ENCODE measurements at regions not wholly inside any gene's neighbourhood (a gene's known extent, or its start where the extent isn't known, plus 50 kb on each side); places are given as distances from the start of the nearest gene placed in this dataset.

DNA sequence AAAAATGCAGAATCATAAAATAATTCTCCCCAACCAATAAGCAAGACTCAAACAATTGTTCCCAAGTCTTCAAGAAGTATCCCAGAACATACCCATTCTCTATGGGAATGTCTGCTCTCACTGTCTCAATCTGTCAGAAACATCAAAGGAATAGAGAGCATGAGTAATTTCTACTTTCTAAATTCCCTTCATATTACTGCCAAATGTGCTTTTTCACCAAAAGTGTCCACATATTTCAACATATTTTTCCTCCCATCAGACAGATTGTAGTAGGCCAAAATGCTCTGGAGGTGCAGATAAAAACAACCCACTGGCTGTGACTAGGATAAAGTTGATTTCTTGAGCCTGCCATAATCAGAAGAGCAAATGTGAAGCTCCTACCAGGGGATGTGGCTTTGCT lies 692.0 kb upstream of the FAM241A start:
- Mint-ChIP-seq H3K27me3 (ENCODE audit: unreplicated experiment) (no peaks in the 10 kb centered on the region), H3K36me3 (ENCODE audit: low read depth, unreplicated experiment) (no peaks in the 10 kb centered on the region), H3K4me1 (ENCODE audit: unreplicated experiment) (no peaks in the 10 kb centered on the region), H3K4me3 (ENCODE audit: unreplicated experiment) (no peak overlapping the region), H3K27ac (ENCODE audit: unreplicated experiment) (no peak overlapping the region), H3K9me3 (ENCODE audit: unreplicated experiment) (no peaks in the 10 kb centered on the region)
- no peak for DNase-seq (ENCODE audit: low spot score)
- TF ChIP-seq CTCF (IDR thresholded peaks at IDR 0.05; ENCODE audit: unreplicated experiment), result no peak

GRCh38 chr4:111454961-111455360 lies 690.3 kb upstream of the FAM241A start:
- H3K9me3 Mint-ChIP-seq (ENCODE audit: unreplicated experiment), result no peaks in the 10 kb centered on the region
- H3K36me3 Mint-ChIP-seq (ENCODE audit: low read depth, unreplicated experiment), result no peaks in the 10 kb centered on the region
- H3K27me3 Mint-ChIP-seq (ENCODE audit: unreplicated experiment), result no peaks in the 10 kb centered on the region
- no peaks in the 10 kb centered on the region for H3K4me1 Mint-ChIP-seq (ENCODE audit: unreplicated experiment)
- DNase-seq (ENCODE audit: low spot score), result no peak
- no peak overlapping the region for H3K27ac Mint-ChIP-seq (ENCODE audit: unreplicated experiment)
- no peak for TF ChIP-seq CTCF (IDR thresholded peaks at IDR 0.05; ENCODE audit: unreplicated experiment)
- no peak overlapping the region for H3K4me3 Mint-ChIP-seq (ENCODE audit: unreplicated experiment)

DNA sequence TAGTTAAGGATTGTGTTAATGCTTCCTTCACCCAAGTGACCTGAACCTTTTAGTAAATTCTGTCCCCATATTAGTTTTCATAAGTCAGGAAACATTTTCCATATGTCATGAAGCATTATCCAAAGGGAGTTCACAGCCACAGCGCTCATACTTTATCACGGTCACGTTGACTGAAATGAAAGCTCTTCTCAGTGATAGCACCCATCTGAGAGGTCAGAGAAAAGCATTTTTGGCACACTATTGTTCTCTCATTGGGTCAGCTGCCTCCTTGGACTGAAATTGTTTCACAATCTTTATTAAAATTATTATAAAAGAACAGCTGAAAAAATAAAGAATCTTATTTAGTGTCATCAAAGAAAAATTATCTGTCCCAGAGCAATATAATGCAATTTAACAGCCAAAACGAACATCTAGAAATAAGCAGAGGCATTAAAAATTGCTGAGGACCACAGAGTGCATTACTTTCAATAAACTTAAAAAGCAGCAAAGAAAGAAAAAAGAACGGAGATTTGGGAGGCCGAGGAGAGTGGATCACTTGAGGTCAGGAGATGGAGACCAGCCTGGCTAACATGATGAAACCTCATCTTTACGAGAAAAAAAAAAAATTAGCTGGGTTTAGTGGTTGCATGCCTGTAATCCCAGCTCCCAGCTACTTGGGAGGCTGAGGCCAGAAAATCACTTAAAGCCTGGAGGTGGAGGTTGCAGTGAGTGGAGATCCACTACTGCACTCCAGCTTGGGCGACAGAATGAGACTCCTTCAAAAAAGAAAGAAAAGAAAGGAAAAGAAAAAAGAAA lies 680.8 kb upstream of the FAM241A start:
- Mint-ChIP-seq H3K27me3 (ENCODE audit: unreplicated experiment) (no peaks in the 10 kb centered on the region), H3K36me3 (ENCODE audit: low read depth, unreplicated experiment) (no peaks in the 10 kb centered on the region), H3K27ac (ENCODE audit: unreplicated experiment) (no peak overlapping the region), H3K9me3 (ENCODE audit: unreplicated experiment) (no peaks in the 10 kb centered on the region), H3K4me1 (ENCODE audit: unreplicated experiment) (no peaks in the 10 kb centered on the region), H3K4me3 (ENCODE audit: unreplicated experiment) (no peak overlapping the region)
- no peak for DNase-seq (ENCODE audit: low spot score)
- no peak for TF ChIP-seq CTCF (IDR thresholded peaks at IDR 0.05; ENCODE audit: unreplicated experiment)

DNA sequence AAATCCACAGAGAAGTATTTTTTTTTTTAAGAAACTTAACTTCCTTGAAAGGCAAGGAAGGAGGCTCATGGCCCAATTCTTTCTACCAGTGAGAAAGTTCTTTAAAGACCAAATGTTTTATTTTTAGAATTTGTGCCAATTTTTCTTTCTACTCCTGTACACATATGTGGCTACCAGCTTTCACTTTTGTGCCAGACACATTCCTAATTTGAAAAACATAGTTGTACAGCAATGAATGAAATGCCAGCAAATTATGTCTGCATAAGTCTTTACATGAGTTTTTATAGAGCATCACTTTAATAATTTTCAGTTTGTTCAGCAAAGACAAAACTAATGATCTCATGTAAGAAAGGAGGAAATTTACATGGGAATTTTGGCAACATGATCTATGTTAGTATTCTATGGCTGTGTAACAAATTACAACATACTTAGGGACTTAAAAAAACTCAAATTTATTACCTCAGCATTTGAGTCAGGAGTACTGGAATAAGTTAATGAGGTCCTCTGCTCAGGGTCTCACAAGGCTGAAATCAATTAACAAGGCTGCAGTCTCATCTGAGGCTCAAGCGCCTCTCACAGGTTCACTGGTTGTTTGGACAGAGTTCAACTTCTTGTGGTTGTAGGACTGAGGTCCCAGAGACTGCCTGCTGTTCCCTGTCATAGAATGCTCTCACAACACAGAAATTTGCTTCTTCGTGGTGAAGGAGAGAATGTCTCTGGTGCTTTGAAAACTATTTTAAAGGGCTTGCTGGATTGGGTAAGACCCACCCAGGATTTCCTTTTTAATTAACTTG lies 678.2 kb upstream of the FAM241A start:
- TF ChIP-seq CTCF (IDR thresholded peaks at IDR 0.05; ENCODE audit: unreplicated experiment), result no peak
- Mint-ChIP-seq H3K27ac (ENCODE audit: unreplicated experiment) (no peak overlapping the region), H3K36me3 (ENCODE audit: low read depth, unreplicated experiment) (no peaks in the 10 kb centered on the region), H3K4me1 (ENCODE audit: unreplicated experiment) (no peaks in the 10 kb centered on the region), H3K4me3 (ENCODE audit: unreplicated experiment) (no peak overlapping the region), H3K9me3 (ENCODE audit: unreplicated experiment) (no peaks in the 10 kb centered on the region), H3K27me3 (ENCODE audit: unreplicated experiment) (no peaks in the 10 kb centered on the region)
- DNase-seq (ENCODE audit: low spot score), result no peak

GRCh38 chr4:111475001-111475400 lies 670.3 kb upstream of the FAM241A start:
- DNase-seq (ENCODE audit: low spot score), result peak; percentile 61
- H3K27me3 Mint-ChIP-seq (ENCODE audit: unreplicated experiment), result no peaks in the 10 kb centered on the region
- TF ChIP-seq CTCF (IDR thresholded peaks at IDR 0.05; ENCODE audit: unreplicated experiment), result peak; percentile 25
- H3K27ac Mint-ChIP-seq (ENCODE audit: unreplicated experiment), result no peak overlapping the region
- H3K9me3 Mint-ChIP-seq (ENCODE audit: unreplicated experiment), result no peaks in the 10 kb centered on the region
- no peak overlapping the region for H3K4me3 Mint-ChIP-seq (ENCODE audit: unreplicated experiment)
- H3K36me3 Mint-ChIP-seq (ENCODE audit: low read depth, unreplicated experiment), result no peaks in the 10 kb centered on the region
- H3K4me1 Mint-ChIP-seq (ENCODE audit: unreplicated experiment), result no peaks in the 10 kb centered on the region
